ENCODE measurements at regions not wholly inside any gene's neighbourhood (a gene's known extent, or its start where the extent isn't known, plus 50 kb on each side); places are given as distances from the start of the nearest gene placed in this dataset.

GRCh38 chr4:81913427-81913879 is 441.7 kb upstream of the RASGEF1B start:
- H3K4me3 ChIP-seq (replicated peaks; ENCODE audit: low read depth, low read length) = no peak overlapping the region
- peak; percentile 16 for DNase-seq (ENCODE audit: extremely low read depth, low read depth)
- TF ChIP-seq CTCF (IDR thresholded peaks at IDR 0.05; ENCODE audit: low read depth, low read length, missing control alignments) = peak; percentile 73

- no peak for DNase-seq (ENCODE audit: extremely low read depth, low read depth)
- H3K4me3 ChIP-seq (replicated peaks; ENCODE audit: low read depth, low read length) = no peak overlapping the region
- TF ChIP-seq CTCF (IDR thresholded peaks at IDR 0.05; ENCODE audit: low read depth, low read length, missing control alignments) = no peak
Measured at GRCh38 chr4:81912376-81913030, 440.8 kb upstream of the RASGEF1B start.

GRCh38 chr4:81906905-81907304 is 435.2 kb upstream of the RASGEF1B start:
- no peak overlapping the region for H3K4me3 ChIP-seq (replicated peaks; ENCODE audit: low read depth, low read length)
- TF ChIP-seq CTCF (IDR thresholded peaks at IDR 0.05; ENCODE audit: low read depth, low read length, missing control alignments) = no peak
- DNase-seq (ENCODE audit: extremely low read depth, low read depth) = no peak

GRCh38 chr4:81905971-81906370 is 434.3 kb upstream of the RASGEF1B start:
- no peak overlapping the region for H3K4me3 ChIP-seq (replicated peaks; ENCODE audit: low read depth, low read length)
- no peak for DNase-seq (ENCODE audit: extremely low read depth, low read depth)
- TF ChIP-seq CTCF (IDR thresholded peaks at IDR 0.05; ENCODE audit: low read depth, low read length, missing control alignments) = no peak

- H3K4me3 ChIP-seq (replicated peaks; ENCODE audit: low read depth, low read length) = no peak overlapping the region
- no peak for TF ChIP-seq CTCF (IDR thresholded peaks at IDR 0.05; ENCODE audit: low read depth, low read length, missing control alignments)
- DNase-seq (ENCODE audit: extremely low read depth, low read depth) = no peak
Measured at GRCh38 chr4:81904121-81904520, 432.4 kb upstream of the RASGEF1B start.

GRCh38 chr4:81903212-81903611 is 431.5 kb upstream of the RASGEF1B start:
- no peak overlapping the region for H3K4me3 ChIP-seq (replicated peaks; ENCODE audit: low read depth, low read length)
- no peak for TF ChIP-seq CTCF (IDR thresholded peaks at IDR 0.05; ENCODE audit: low read depth, low read length, missing control alignments)
- no peak for DNase-seq (ENCODE audit: extremely low read depth, low read depth)
